GM20000 (cell line): ENCODE measurements at regions not wholly inside any gene's neighbourhood (a gene's known extent, or its start where the extent isn't known, plus 50 kb on each side); places are given as distances from the start of the nearest gene placed in this dataset.

ENCODE experiments used
- DNase-seq: peaks from one replicate; pipeline ENCODE4 v3.0.0; 2012; ENCODE audit warnings: low spot score
- CTCF ChIP-seq: IDR thresholded peaks from 2 replicates; pipeline ENCODE4 v1.5.1; 2012; ENCODE audit warnings: mild to moderate bottlenecking, control low read depth; ENCODE audit errors: extremely low read depth, missing control alignments

- DNase-seq: no peak
- no peak for TF ChIP-seq CTCF
Observed at GRCh38 chr3:156612903-156613302, 58.0 kb upstream of the SSR3 start.

GRCh38 chr3:156611870-156612494 is 57.1 kb upstream of the SSR3 start:
- no peak for DNase-seq
- TF ChIP-seq CTCF: no peak

GRCh38 chr3:156610154-156610553 is 55.2 kb upstream of the SSR3 start:
- no peak for DNase-seq
- no peak for TF ChIP-seq CTCF

- DNase-seq: no peak
- no peak for TF ChIP-seq CTCF
Observed at GRCh38 chr3:156609546-156609945, 54.6 kb upstream of the SSR3 start.

GRCh38 chr3:156608601-156609514 is 53.9 kb upstream of the SSR3 start:
- no peak for DNase-seq
- no peak for TF ChIP-seq CTCF

GRCh38 chr3:156606729-156607128 is 51.8 kb upstream of the SSR3 start:
- DNase-seq: peak; percentile 31

More at GRCh38 chr3:156606729-156607128, 51.8 kb upstream of the SSR3 start:
- TF ChIP-seq CTCF: no peak
